ENCODE measurements at regions not wholly inside any gene's neighbourhood (a gene's known extent, or its start where the extent isn't known, plus 50 kb on each side); places are given as distances from the start of the nearest gene placed in this dataset.
A peak's percentile ranks its signal among the peaks of the same experiment; 100 is the strongest.

DNA sequence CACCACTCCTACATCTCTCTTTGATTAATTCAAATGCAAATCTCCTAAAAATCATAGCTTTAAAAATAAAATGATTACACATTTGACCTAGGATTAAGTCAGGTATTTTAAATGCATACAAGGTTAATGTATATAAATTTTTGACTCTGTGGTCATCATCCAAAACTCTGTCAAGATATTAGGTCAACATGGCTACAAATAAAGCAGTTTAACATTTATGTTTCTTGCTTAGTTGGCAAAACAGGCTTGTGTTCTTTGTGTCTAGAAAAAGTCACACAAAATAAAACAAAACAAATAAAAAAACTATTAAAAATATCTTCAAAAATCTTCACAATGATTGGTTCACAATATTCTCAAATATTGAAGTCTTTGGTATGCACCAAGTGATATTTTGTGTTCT is 473.2 kb downstream of the LRFN5 start:
- ChIA-PET POLR2A (no interaction called here), CTCF (ENCODE audit: low intra/inter-chr PET ratio, low total read pairs) (no interaction called here)
- in situ Hi-C loops (cut with HindIII; ENCODE audit: extremely low pct_ligation_motif_present, low pct_unique_long_range_greater_than_20kb), result no loop called here
- no TSS peak for BruUV-seq (replicated peaks)
- Histone ChIP-seq H3K9me3 (ENCODE audit: low read length) (peaks cover 78% of the 10 kb centered on the region), H2AFZ (ENCODE audit: low read length) (no peak overlapping the region), H3K9ac (ENCODE audit: insufficient read depth, low read depth, low read length) (no peak overlapping the region), H3K4me1 (ENCODE audit: insufficient read depth, low read length) (no peaks in the 10 kb centered on the region), H3K4me3 (replicated peaks in 1 of 3; ENCODE audit: insufficient read depth in 1 of 3, low read depth in 2 of 3, low read length in 3 of 3) (no peak overlapping the region), H3K36me3 (replicated peaks in 1 of 2; ENCODE audit: control insufficient read depth in 1 of 2, insufficient read depth in 2 of 2, low read length in 2 of 2) (no peaks in the 10 kb centered on the region), H3K79me2 (ENCODE audit: insufficient read depth, low read length) (no peaks in the 10 kb centered on the region), H3K4me2 (ENCODE audit: low read depth, low read length) (no peak overlapping the region), H3K27me3 (ENCODE audit: control insufficient read depth in 1 of 2, insufficient read depth in 2 of 2, low read length in 2 of 2) (no peaks in the 10 kb centered on the region), H3K27ac (ENCODE audit: extremely low read length, insufficient read depth, low read length) (no peak overlapping the region), H4K20me1 (ENCODE audit: insufficient read depth, low read length) (no peaks in the 10 kb centered on the region)
- DNase-seq (ENCODE audit: low spot score) (no peak), FAIRE-seq (no peak), ATAC-seq (no peak)
- intact Hi-C loops (cut with micrococcal nuclease; ENCODE audit: unreplicated experiment), result no loop called here
- no peak for TF ChIP-seq ZNF678 (CRISPR knock-in tag; IDR thresholded peaks at IDR 0.05)
- TF ChIP-seq CHD4 (IDR thresholded peaks at IDR 0.05; ENCODE audit: borderline replicate concordance, low read length), result no peak
- TF ChIP-seq, protein P1, sequence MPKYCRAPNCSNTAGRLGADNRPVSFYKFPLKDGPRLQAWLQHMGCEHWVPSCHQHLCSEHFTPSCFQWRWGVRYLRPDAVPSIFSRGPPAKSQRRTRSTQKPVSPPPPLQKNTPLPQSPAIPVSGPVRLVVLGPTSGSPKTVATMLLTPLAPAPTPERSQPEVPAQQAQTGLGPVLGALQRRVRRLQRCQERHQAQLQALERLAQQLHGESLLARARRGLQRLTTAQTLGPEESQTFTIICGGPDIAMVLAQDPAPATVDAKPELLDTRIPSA (CRISPR knock-in tag; IDR thresholded peaks at IDR 0.05; ENCODE audit: borderline replicate concordance), result no peak
- TF ChIP-seq MAFF (IDR thresholded peaks at IDR 0.05; ENCODE audit: low read depth, low read length), result peak; percentile 64
- peak; percentile 64 to 81 for TF ChIP-seq MAFK (conservative IDR thresholded peaks at IDR 0.05 in 1 of 2, IDR thresholded peaks at IDR 0.05 in 1 of 2; ENCODE audit: low read length in 2 of 2)
- no peak for TF ChIP-seq ZNF75D (CRISPR knock-in tag; IDR thresholded peaks at IDR 0.05; ENCODE audit: borderline replicate concordance)
- TF ChIP-seq ZNF343 (CRISPR knock-in tag; IDR thresholded peaks at IDR 0.05), result no peak
- no peak for TF ChIP-seq CEBPG (CRISPR knock-in tag; IDR thresholded peaks at IDR 0.05)
- TF ChIP-seq, protein P2, sequence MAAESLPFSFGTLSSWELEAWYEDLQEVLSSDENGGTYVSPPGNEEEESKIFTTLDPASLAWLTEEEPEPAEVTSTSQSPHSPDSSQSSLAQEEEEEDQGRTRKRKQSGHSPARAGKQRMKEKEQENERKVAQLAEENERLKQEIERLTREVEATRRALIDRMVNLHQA (CRISPR knock-in tag; IDR thresholded peaks at IDR 0.05), result no peak
- TF ChIP-seq, protein P3, sequence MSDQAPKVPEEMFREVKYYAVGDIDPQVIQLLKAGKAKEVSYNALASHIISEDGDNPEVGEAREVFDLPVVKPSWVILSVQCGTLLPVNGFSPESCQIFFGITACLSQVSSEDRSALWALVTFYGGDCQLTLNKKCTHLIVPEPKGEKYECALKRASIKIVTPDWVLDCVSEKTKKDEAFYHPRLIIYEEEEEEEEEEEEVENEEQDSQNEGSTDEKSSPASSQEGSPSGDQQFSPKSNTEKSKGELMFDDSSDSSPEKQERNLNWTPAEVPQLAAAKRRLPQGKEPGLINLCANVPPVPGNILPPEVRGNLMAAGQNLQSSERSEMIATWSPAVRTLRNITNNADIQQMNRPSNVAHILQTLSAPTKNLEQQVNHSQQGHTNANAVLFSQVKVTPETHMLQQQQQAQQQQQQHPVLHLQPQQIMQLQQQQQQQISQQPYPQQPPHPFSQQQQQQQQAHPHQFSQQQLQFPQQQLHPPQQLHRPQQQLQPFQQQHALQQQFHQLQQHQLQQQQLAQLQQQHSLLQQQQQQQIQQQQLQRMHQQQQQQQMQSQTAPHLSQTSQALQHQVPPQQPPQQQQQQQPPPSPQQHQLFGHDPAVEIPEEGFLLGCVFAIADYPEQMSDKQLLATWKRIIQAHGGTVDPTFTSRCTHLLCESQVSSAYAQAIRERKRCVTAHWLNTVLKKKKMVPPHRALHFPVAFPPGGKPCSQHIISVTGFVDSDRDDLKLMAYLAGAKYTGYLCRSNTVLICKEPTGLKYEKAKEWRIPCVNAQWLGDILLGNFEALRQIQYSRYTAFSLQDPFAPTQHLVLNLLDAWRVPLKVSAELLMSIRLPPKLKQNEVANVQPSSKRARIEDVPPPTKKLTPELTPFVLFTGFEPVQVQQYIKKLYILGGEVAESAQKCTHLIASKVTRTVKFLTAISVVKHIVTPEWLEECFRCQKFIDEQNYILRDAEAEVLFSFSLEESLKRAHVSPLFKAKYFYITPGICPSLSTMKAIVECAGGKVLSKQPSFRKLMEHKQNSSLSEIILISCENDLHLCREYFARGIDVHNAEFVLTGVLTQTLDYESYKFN (CRISPR knock-in tag; conservative IDR thresholded peaks at IDR 0.05), result no peak
- TF ChIP-seq ZNF101 (CRISPR knock-in tag; IDR thresholded peaks at IDR 0.05; ENCODE audit: borderline replicate concordance, low read depth), result no peak
